Mesodermal cell (in vitro differentiated cells): ENCODE measurements at regions not wholly inside any gene's neighbourhood (a gene's known extent, or its start where the extent isn't known, plus 50 kb on each side); places are given as distances from the start of the nearest gene placed in this dataset.
A peak's percentile ranks its signal among the peaks of the same experiment; 100 is the strongest.

Source experiments
- H3K27ac ChIP-seq: 2 replicates; pipeline ENCODE4 v1.7.0; 2013; ENCODE audit warnings: mild to moderate bottlenecking, low read depth, low read length, moderate library complexity; ENCODE audit not compliant: severe bottlenecking
- H3K36me3 ChIP-seq: 2 replicates; pipeline ENCODE4 v1.7.1; 2013; ENCODE audit warnings: mild to moderate bottlenecking, low read length, moderate library complexity; ENCODE audit not compliant: control insufficient read depth, insufficient read depth
- H3K4me1 ChIP-seq: one replicate; pipeline ENCODE4 v1.7.1; 2013; ENCODE audit warnings: mild to moderate bottlenecking, low read length; ENCODE audit not compliant: insufficient read depth, control insufficient read depth, poor library complexity, severe bottlenecking
- H3K4me3 ChIP-seq: 2 replicates; pipeline ENCODE4 v1.7.0; 2013; ENCODE audit warnings: low read length, control low read depth, mild to moderate bottlenecking; ENCODE audit not compliant: insufficient read depth, poor library complexity, severe bottlenecking; ENCODE audit errors: extremely low read depth
- H3K9me3 ChIP-seq: 2 replicates; pipeline ENCODE4 v1.7.1; 2013; ENCODE audit warnings: mild to moderate bottlenecking, low read length, moderate library complexity; ENCODE audit not compliant: control insufficient read depth
- WGBS, 2 experiments: methylation state at CpG; one replicate each; pipeline ENCODE4 v1.1.5; 2013; ENCODE audit warnings: missing lambda C conversion rate in 2 of 2; ENCODE audit not compliant: insufficient coverage in 2 of 2; 5-methylcytosine and 5-hydroxymethylcytosine counted together

- no peak overlapping the region for H3K27ac ChIP-seq
- 42% methylated on average over 2 of the region's 2 CpGs; no CpG with 5 or more reads in 1 of the 2 experiments for WGBS, 2 experiments
- H3K9me3 ChIP-seq = no peaks in the 10 kb centered on the region
- H3K4me1 ChIP-seq = peaks cover 27% of the 10 kb centered on the region
- no peak overlapping the region for H3K4me3 ChIP-seq
- H3K36me3 ChIP-seq = no peaks in the 10 kb centered on the region
These were observed 332.0 kb downstream of the CYRIA start for GRCh38 chr2:16333681-16334080.

GRCh38 chr2:16332681-16333557, 332.7 kb downstream of the CYRIA start:
- Histone ChIP-seq H3K27ac (no peak overlapping the region), H3K4me3 (no peak overlapping the region), H3K4me1 (peaks cover 27% of the 10 kb centered on the region), H3K36me3 (no peaks in the 10 kb centered on the region), H3K9me3 (no peaks in the 10 kb centered on the region)
- WGBS, 2 experiments = 82 to 85% methylated on average over 6 to 7 of the region's 8 CpGs

GRCh38 chr2:16331772-16332171, 333.9 kb downstream of the CYRIA start:
- peaks cover 27% of the 10 kb centered on the region for H3K4me1 ChIP-seq
- no peak overlapping the region for H3K4me3 ChIP-seq
- WGBS, 2 experiments = 93 to 94% methylated on average over 2 of the region's 2 CpGs
- no peak overlapping the region for H3K27ac ChIP-seq
- H3K36me3 ChIP-seq = no peaks in the 10 kb centered on the region
- H3K9me3 ChIP-seq = no peaks in the 10 kb centered on the region

GRCh38 chr2:16330982-16331381, 334.7 kb downstream of the CYRIA start:
- WGBS, 2 experiments = 20 to 26% methylated on average over 2 to 3 of the region's 5 CpGs
- no peaks in the 10 kb centered on the region for H3K36me3 ChIP-seq
- peaks cover 31% of the 10 kb centered on the region for H3K4me1 ChIP-seq
- no peaks in the 10 kb centered on the region for H3K9me3 ChIP-seq
- H3K27ac ChIP-seq = peak overlapping the region; percentile 72
- H3K4me3 ChIP-seq = no peak overlapping the region

GRCh38 chr2:16330571-16330970, 335.1 kb downstream of the CYRIA start:
- Histone ChIP-seq H3K9me3 (no peaks in the 10 kb centered on the region), H3K36me3 (no peaks in the 10 kb centered on the region), H3K4me1 (peaks cover 29% of the 10 kb centered on the region), H3K4me3 (no peak overlapping the region), H3K27ac (peak overlapping the region; percentile 72)
- WGBS, 2 experiments = 0 to 12% methylated on average over 4 to 5 of the region's 10 CpGs

GRCh38 chr2:16330012-16330411, 335.6 kb downstream of the CYRIA start:
- peaks cover 24% of the 10 kb centered on the region for H3K4me1 ChIP-seq
- no peaks in the 10 kb centered on the region for H3K9me3 ChIP-seq
- H3K27ac ChIP-seq = peak overlapping the region; percentile 72
- H3K36me3 ChIP-seq = no peaks in the 10 kb centered on the region
- 20 to 38% methylated on average over 2 to 6 of the region's 8 CpGs for WGBS, 2 experiments
- H3K4me3 ChIP-seq = no peak overlapping the region

DNA sequence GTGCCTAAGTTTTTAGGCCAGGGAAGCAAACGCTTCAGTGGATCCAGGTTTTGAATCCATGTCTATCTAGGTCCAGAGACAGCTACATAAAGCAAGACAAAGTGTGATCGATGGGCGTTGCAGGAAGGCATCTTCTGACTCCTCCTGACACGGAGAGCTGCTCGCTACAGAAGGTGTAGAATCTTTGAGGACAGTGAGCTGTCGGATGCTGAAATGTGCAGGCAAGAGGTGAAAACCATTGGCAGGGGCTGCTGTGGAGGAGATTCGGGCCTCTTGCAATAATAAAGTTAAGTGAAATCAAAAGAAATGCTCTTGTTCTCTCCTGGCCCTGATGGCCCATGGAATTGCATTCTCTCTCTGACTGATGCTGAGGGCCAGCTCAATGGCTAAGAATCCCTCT, 336.2 kb downstream of the CYRIA start:
- H3K9me3 ChIP-seq = no peaks in the 10 kb centered on the region
- H3K36me3 ChIP-seq = no peaks in the 10 kb centered on the region
- no peak overlapping the region for H3K4me3 ChIP-seq
- peaks cover 19% of the 10 kb centered on the region for H3K4me1 ChIP-seq
- H3K27ac ChIP-seq = peak overlapping the region; percentile 72
- 85 to 89% methylated on average over 7 of the region's 7 CpGs for WGBS, 2 experiments

GRCh38 chr2:16328521-16329190, 337.0 kb downstream of the CYRIA start:
- peaks cover 19% of the 10 kb centered on the region for H3K4me1 ChIP-seq
- WGBS, 2 experiments = 81% methylated on average over 4 to 5 of the region's 6 CpGs
- H3K9me3 ChIP-seq = no peaks in the 10 kb centered on the region
- H3K36me3 ChIP-seq = no peaks in the 10 kb centered on the region
- H3K27ac ChIP-seq = no peak overlapping the region
- H3K4me3 ChIP-seq = no peak overlapping the region

DNA sequence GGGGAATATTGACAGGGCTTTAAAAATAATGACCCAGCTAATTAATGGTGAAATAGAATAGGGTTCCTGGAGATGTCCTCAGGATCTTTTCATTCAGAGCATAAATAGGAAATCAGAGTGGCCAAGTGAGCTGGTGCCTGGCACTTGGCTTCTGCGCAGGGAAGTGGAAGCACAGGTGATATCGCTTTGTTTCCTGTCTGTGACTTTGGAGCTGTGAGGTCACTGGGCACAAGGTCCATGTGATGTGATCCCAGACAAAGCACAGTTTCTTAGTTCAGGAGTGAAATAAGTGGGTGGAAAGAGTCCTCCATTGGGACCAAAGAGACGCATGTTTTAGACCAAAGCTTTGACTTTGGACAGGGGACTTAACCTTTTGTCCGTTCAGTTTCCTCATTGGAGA, 338.3 kb downstream of the CYRIA start:
- Histone ChIP-seq H3K36me3 (no peaks in the 10 kb centered on the region), H3K4me1 (peaks cover 24% of the 10 kb centered on the region), H3K4me3 (no peak overlapping the region), H3K9me3 (no peaks in the 10 kb centered on the region), H3K27ac (no peak overlapping the region)
- WGBS, 2 experiments = 92 to 97% methylated on average over 4 of the region's 4 CpGs

DNA sequence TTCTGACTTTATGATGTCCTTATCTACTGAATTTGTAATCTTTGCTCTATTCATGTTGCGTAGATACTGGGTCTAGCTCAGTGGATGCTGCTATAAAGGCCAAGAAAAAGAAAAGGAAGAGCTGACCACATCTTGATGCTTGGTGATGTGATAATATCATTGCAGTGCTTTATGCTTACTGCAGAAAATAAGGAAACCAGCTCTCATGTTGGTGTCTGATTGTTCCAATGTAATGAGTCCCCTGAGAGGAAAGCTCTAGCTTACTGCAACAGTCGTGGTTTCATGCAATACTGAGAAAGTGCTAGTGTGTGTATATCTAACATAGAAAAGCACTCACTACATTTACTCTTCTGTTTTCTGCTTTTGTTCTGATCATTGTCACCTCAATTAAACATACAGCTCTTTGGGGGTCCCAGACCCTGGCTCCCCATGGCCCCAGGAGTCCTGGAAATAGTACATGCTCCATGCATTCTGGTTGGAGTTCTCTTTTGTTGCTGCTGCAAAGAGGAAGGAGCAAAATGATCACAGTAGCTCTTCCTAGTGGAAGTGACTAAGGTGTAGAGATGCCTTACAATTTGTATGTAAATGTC, 338.8 kb downstream of the CYRIA start:
- WGBS, 2 experiments = 100% methylated on average over 1 of the region's 2 CpGs

More for the DNA sequence above, 338.8 kb downstream of the CYRIA start:
- no peaks in the 10 kb centered on the region for H3K9me3 ChIP-seq
- no peaks in the 10 kb centered on the region for H3K36me3 ChIP-seq
- no peak overlapping the region for H3K27ac ChIP-seq
- peaks cover 24% of the 10 kb centered on the region for H3K4me1 ChIP-seq
- no peak overlapping the region for H3K4me3 ChIP-seq
